Smooth muscle cell (in vitro differentiated cells): ENCODE measurements at regions not wholly inside any gene's neighbourhood (a gene's known extent, or its start where the extent isn't known, plus 50 kb on each side); places are given as distances from the start of the nearest gene placed in this dataset.

Experiments
- DNase-seq: peaks from one replicate; lab custom pipeline; 2025; ENCODE audit not compliant: unreplicated experiment; lab: John Stamatoyannopoulos, UW
- H2AFZ ChIP-seq: fragments of 200-600 bp; sonication (generic); 2 replicates; pipeline ENCODE4 v1.6.0; 2016; ENCODE audit warnings: antibody characterized with exemption, low read depth, mild to moderate bottlenecking
- H3F3A ChIP-seq: fragments of 200-600 bp; sonication (generic); 2 replicates; pipeline ENCODE4 v1.6.0; 2017; ENCODE audit warnings: antibody characterized with exemption, low read depth
- H3K27ac ChIP-seq: fragments of 200-600 bp; sonication (generic); 2 replicates; pipeline ENCODE4 v1.5.1; 2016; ENCODE audit warnings: low read depth, mild to moderate bottlenecking
- H3K27me3 ChIP-seq: fragments of 200-600 bp; sonication (generic); 2 replicates; pipeline ENCODE4 v1.6.1; 2016; ENCODE audit warnings: low read depth, mild to moderate bottlenecking
- H3K36me3 ChIP-seq: fragments of 200-600 bp; sonication (generic); 2 replicates; pipeline ENCODE4 v1.5.1; 2016; ENCODE audit warnings: low read depth
- H3K4me1 ChIP-seq: fragments of 200-600 bp; sonication (generic); 2 replicates; pipeline ENCODE4 v1.5.1; 2016; ENCODE audit warnings: low read depth
- H3K4me2 ChIP-seq: fragments of 200-600 bp; sonication (generic); 2 replicates; pipeline ENCODE4 v1.6.0; 2016; ENCODE audit warnings: mild to moderate bottlenecking
- H3K4me3 ChIP-seq: fragments of 200-600 bp; sonication (generic); 2 replicates; pipeline ENCODE4 v1.5.1; 2016; ENCODE audit warnings: mild to moderate bottlenecking
- H3K79me2 ChIP-seq: fragments of 200-600 bp; sonication (generic); 2 replicates; pipeline ENCODE4 v1.6.0; 2016; ENCODE audit warnings: low read depth, mild to moderate bottlenecking
- H3K9ac ChIP-seq: fragments of 200-600 bp; sonication (generic); 2 replicates; pipeline ENCODE4 v1.6.0; 2016; ENCODE audit warnings: low read depth
- H3K9me3 ChIP-seq: fragments of 200-600 bp; sonication (generic); replicated peaks from 2 replicates; pipeline ENCODE4 v1.5.1; 2016; ENCODE audit warnings: low read depth
- H4K20me1 ChIP-seq: fragments of 200-600 bp; sonication (generic); 2 replicates; pipeline ENCODE4 v1.6.0; 2016; ENCODE audit warnings: low read depth
- CTCF ChIP-seq: fragments of 200-600 bp; sonication (generic); IDR thresholded peaks from 2 replicates; pipeline ENCODE4 v1.5.1; 2017; ENCODE audit warnings: borderline replicate concordance, mild to moderate bottlenecking, antibody characterized with exemption; ENCODE audit not compliant: insufficient read depth, poor library complexity, severe bottlenecking
- WGBS: methylation state at CpG from one replicate; pipeline ENCODE4 v1.1.7; 2016; ENCODE audit warnings: low lambda C conversion rate; 5-methylcytosine and 5-hydroxymethylcytosine counted together

DNA sequence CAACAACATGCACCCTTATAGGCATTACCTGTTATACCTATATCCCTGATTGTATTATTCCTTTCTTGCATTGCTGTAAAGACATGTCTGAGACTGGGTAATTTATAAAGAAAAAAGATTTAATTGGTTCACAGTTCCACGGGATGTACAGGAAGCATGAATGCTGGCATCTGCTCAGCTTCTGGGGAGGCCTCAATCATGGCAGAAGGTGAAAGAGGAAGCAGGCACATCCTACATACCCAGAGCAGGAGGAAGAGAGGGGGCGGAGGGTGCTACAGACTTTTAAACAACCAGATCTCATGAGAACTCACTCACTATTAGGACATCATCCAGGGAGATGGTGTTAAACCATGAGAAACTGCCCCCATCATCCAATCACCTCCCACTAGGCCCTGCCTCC, 191.7 kb upstream of the SPHKAP start:
- WGBS, result 100% methylated on average over 2 of the region's 2 CpGs
- Histone ChIP-seq H3K9me3 (no peaks in the 10 kb centered on the region), H3K4me3 (no peak overlapping the region), H4K20me1 (no peaks in the 10 kb centered on the region), H3K27me3 (no peaks in the 10 kb centered on the region), H3K4me1 (no peaks in the 10 kb centered on the region), H3K27ac (no peak overlapping the region), H3K36me3 (no peaks in the 10 kb centered on the region), H3K4me2 (no peak overlapping the region), H3K9ac (no peak overlapping the region), H2AFZ (no peak overlapping the region), H3F3A (no peaks in the 10 kb centered on the region), H3K79me2 (no peaks in the 10 kb centered on the region)
- TF ChIP-seq CTCF, result no peak
- no peak for DNase-seq

DNA sequence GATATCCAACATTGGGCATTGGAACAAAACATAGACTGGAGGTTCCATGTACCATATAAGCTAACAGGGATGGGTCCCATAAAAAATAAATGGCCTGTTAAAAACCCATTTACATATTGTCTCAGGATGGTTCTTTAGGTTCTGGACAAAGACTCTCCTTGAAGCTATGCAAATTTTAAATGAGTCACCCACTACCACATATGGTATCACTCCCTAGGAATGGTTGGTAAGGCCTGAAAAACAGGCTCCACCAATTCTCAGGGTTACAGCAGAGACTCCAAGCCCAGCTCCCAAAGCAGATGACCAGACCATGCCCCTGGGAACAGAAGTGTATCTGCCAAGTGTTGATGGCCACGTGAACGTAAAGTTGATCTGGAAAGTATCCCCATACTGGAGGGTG, 190.7 kb upstream of the SPHKAP start:
- DNase-seq, result no peak
- no peak overlapping the region for H3K9ac ChIP-seq
- H3K4me3 ChIP-seq, result no peak overlapping the region
- H3K27ac ChIP-seq, result no peak overlapping the region
- H3F3A ChIP-seq, result no peaks in the 10 kb centered on the region
- H3K36me3 ChIP-seq, result no peaks in the 10 kb centered on the region
- no peaks in the 10 kb centered on the region for H3K27me3 ChIP-seq
- no peak for TF ChIP-seq CTCF
- WGBS, result 98% methylated on average over 2 of the region's 2 CpGs
- no peak overlapping the region for H2AFZ ChIP-seq
- no peaks in the 10 kb centered on the region for H3K79me2 ChIP-seq
- no peaks in the 10 kb centered on the region for H3K9me3 ChIP-seq
- no peak overlapping the region for H3K4me2 ChIP-seq
- no peaks in the 10 kb centered on the region for H3K4me1 ChIP-seq
- H4K20me1 ChIP-seq, result no peaks in the 10 kb centered on the region

- Histone ChIP-seq H3K4me2 (no peak overlapping the region), H3K4me1 (no peaks in the 10 kb centered on the region), H3F3A (no peaks in the 10 kb centered on the region), H3K4me3 (no peak overlapping the region), H3K27ac (no peak overlapping the region), H2AFZ (no peak overlapping the region), H3K9ac (no peak overlapping the region), H3K9me3 (no peaks in the 10 kb centered on the region), H3K27me3 (no peaks in the 10 kb centered on the region), H3K79me2 (no peaks in the 10 kb centered on the region), H3K36me3 (no peaks in the 10 kb centered on the region), H4K20me1 (no peaks in the 10 kb centered on the region)
- no peak for TF ChIP-seq CTCF
- WGBS, result 93% methylated on average over 5 of the region's 5 CpGs
- no peak for DNase-seq
These were observed 188.0 kb upstream of the SPHKAP start for GRCh38 chr2:228369400-228370031.

DNA sequence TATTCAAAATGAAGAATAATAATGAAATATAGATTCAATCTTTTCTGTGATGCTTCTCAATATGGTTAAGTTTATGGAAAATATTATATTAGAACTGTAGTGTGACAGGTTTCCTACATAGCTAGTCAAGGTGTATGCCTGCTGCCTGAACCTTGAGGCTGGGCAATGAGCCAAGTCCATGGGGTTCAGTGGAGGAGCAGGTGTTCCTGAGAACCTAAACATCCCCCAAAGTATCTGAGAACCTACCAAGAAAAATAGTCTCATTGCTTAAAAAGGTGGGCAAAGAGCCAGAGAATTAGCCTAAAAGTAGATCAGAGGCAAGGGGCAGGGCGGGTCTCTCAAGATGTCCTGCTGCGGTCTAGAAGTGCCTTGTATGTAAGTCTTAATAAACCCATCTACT, 185.9 kb upstream of the SPHKAP start:
- H3K79me2 ChIP-seq, result no peaks in the 10 kb centered on the region
- WGBS, result 100% methylated on average over 2 of the region's 2 CpGs

More for the DNA sequence above, 185.9 kb upstream of the SPHKAP start:
- Histone ChIP-seq H3K9ac (no peak overlapping the region), H3K27me3 (no peaks in the 10 kb centered on the region), H2AFZ (no peak overlapping the region), H3F3A (no peaks in the 10 kb centered on the region), H3K27ac (no peak overlapping the region), H4K20me1 (no peaks in the 10 kb centered on the region), H3K4me1 (no peaks in the 10 kb centered on the region), H3K9me3 (no peaks in the 10 kb centered on the region), H3K36me3 (no peaks in the 10 kb centered on the region), H3K4me3 (no peak overlapping the region), H3K4me2 (no peak overlapping the region)
- DNase-seq, result no peak
- TF ChIP-seq CTCF, result no peak
